DMS 273 (cell line): ENCODE measurements at regions not wholly inside any gene's neighbourhood (a gene's known extent, or its start where the extent isn't known, plus 50 kb on each side); places are given as distances from the start of the nearest gene placed in this dataset.

ENCODE experiments used
- DNase-seq: peaks from one replicate; lab custom pipeline; 2025; ENCODE audit not compliant: unreplicated experiment; lab: John Stamatoyannopoulos, UW

- no peak for DNase-seq
These were observed 50.5 kb upstream of the ADGRG2 start for GRCh38 chrX:19172741-19173140.

- DNase-seq, result no peak
These were observed 52.2 kb upstream of the ADGRG2 start for GRCh38 chrX:19174401-19175025.

- DNase-seq, result no peak
These were observed 54.8 kb upstream of the ADGRG2 start for GRCh38 chrX:19176901-19177630.

GRCh38 chrX:19177721-19178120 is 55.5 kb upstream of the ADGRG2 start:
- no peak for DNase-seq

- DNase-seq, result no peak
These were observed 56.1 kb upstream of the ADGRG2 start for GRCh38 chrX:19178402-19178801.

GRCh38 chrX:19179389-19179788 is 57.1 kb upstream of the ADGRG2 start:
- DNase-seq, result no peak

GRCh38 chrX:19181345-19181744 is 59.1 kb upstream of the ADGRG2 start:
- no peak for DNase-seq

GRCh38 chrX:19182785-19183184 is 60.5 kb upstream of the ADGRG2 start:
- DNase-seq, result no peak

- no peak for DNase-seq
These were observed 61.7 kb upstream of the ADGRG2 start for GRCh38 chrX:19183761-19184477.

- DNase-seq, result no peak
These were observed 66.3 kb upstream of the ADGRG2 start for GRCh38 chrX:19188566-19188965.

GRCh38 chrX:19190902-19191301 is 68.6 kb upstream of the ADGRG2 start:
- no peak for DNase-seq

- DNase-seq, result no peak
These were observed 71.3 kb upstream of the ADGRG2 start for GRCh38 chrX:19193565-19193964.

- DNase-seq, result no peak
These were observed 72.3 kb upstream of the ADGRG2 start for GRCh38 chrX:19194285-19195242.

GRCh38 chrX:19195243-19195610 is 73.0 kb upstream of the ADGRG2 start:
- no peak for DNase-seq

- no peak for DNase-seq
These were observed 76.2 kb upstream of the ADGRG2 start for GRCh38 chrX:19198473-19198872.

GRCh38 chrX:19202171-19202570 is 79.9 kb upstream of the ADGRG2 start:
- DNase-seq, result no peak

- DNase-seq, result no peak
These were observed 82.4 kb upstream of the ADGRG2 start for GRCh38 chrX:19204636-19205035.

- DNase-seq, result peak; percentile 23
These were observed 89.8 kb upstream of the ADGRG2 start for GRCh38 chrX:19212037-19212436.

GRCh38 chrX:19213610-19214152 is 91.4 kb upstream of the ADGRG2 start:
- DNase-seq, result no peak

GRCh38 chrX:19214311-19214710 is 92.0 kb upstream of the ADGRG2 start:
- DNase-seq, result no peak

GRCh38 chrX:19225909-19226308 is 103.6 kb upstream of the ADGRG2 start:
- DNase-seq, result peak; percentile 23
